Ectodermal cell (in vitro differentiated cells): ENCODE measurements at regions not wholly inside any gene's neighbourhood (a gene's known extent, or its start where the extent isn't known, plus 50 kb on each side); places are given as distances from the start of the nearest gene placed in this dataset.

Source experiments
- H3K27ac ChIP-seq: 2 replicates; pipeline ENCODE4 v1.7.0; 2013; ENCODE audit warnings: mild to moderate bottlenecking, low read depth, low read length; ENCODE audit not compliant: insufficient read depth, poor library complexity, severe bottlenecking
- H3K27me3 ChIP-seq: 2 replicates; pipeline ENCODE4 v1.7.0; 2013; ENCODE audit warnings: mild to moderate bottlenecking, low read length; ENCODE audit not compliant: insufficient read depth, control insufficient read depth, poor library complexity, severe bottlenecking
- H3K36me3 ChIP-seq: one replicate; pipeline ENCODE4 v1.7.0; 2013; ENCODE audit warnings: low read length; ENCODE audit not compliant: control insufficient read depth, insufficient read depth
- H3K4me1 ChIP-seq: one replicate; pipeline ENCODE4 v1.7.0; 2013; ENCODE audit warnings: low read length; ENCODE audit not compliant: control insufficient read depth, insufficient read depth
- H3K4me3 ChIP-seq: 2 replicates; pipeline ENCODE4 v1.7.0; 2013; ENCODE audit warnings: low read depth, low read length, control low read depth; ENCODE audit not compliant: insufficient read depth
- H3K9me3 ChIP-seq: 2 replicates; pipeline ENCODE4 v1.7.0; 2013; ENCODE audit warnings: mild to moderate bottlenecking, low read length, moderate library complexity; ENCODE audit not compliant: control insufficient read depth
- WGBS, 2 experiments: methylation state at CpG; one replicate each; pipeline ENCODE4 v1.1.7; 2013; ENCODE audit warnings: missing lambda C conversion rate in 2 of 2; 5-methylcytosine and 5-hydroxymethylcytosine counted together

- Histone ChIP-seq H3K27me3 (no peaks in the 10 kb centered on the region), H3K4me1 (no peaks in the 10 kb centered on the region), H3K4me3 (no peak overlapping the region), H3K27ac (no peak overlapping the region), H3K9me3 (no peaks in the 10 kb centered on the region), H3K36me3 (no peaks in the 10 kb centered on the region)
- 100% methylated on average over 1 to 2 of the region's 2 CpGs for WGBS, 2 experiments
Observed at GRCh38 chr1:193524616-193525015, 338.2 kb upstream of the B3GALT2 start.

- Histone ChIP-seq H3K27me3 (no peaks in the 10 kb centered on the region), H3K27ac (no peak overlapping the region), H3K9me3 (no peaks in the 10 kb centered on the region), H3K4me3 (no peak overlapping the region), H3K36me3 (no peaks in the 10 kb centered on the region), H3K4me1 (no peaks in the 10 kb centered on the region)
- 92 to 96% methylated on average over 2 of the region's 2 CpGs for WGBS, 2 experiments
Observed at GRCh38 chr1:193524021-193524420, 337.6 kb upstream of the B3GALT2 start.

- 92 to 97% methylated on average over 3 of the region's 3 CpGs for WGBS, 2 experiments
- Histone ChIP-seq H3K4me1 (no peaks in the 10 kb centered on the region), H3K27me3 (no peaks in the 10 kb centered on the region), H3K9me3 (no peaks in the 10 kb centered on the region), H3K4me3 (no peak overlapping the region), H3K27ac (no peak overlapping the region), H3K36me3 (no peaks in the 10 kb centered on the region)
Observed at GRCh38 chr1:193520472-193520871, 334.1 kb upstream of the B3GALT2 start.

GRCh38 chr1:193519922-193520321 is 333.5 kb upstream of the B3GALT2 start:
- H3K27me3 ChIP-seq: no peaks in the 10 kb centered on the region
- H3K27ac ChIP-seq: no peak overlapping the region
- H3K4me3 ChIP-seq: no peak overlapping the region
- no peaks in the 10 kb centered on the region for H3K9me3 ChIP-seq
- 93% methylated on average over 5 of the region's 5 CpGs for whole genome bisulfite sequencing, 2 experiments
- no peaks in the 10 kb centered on the region for H3K36me3 ChIP-seq
- H3K4me1 ChIP-seq: no peaks in the 10 kb centered on the region

- Histone ChIP-seq H3K4me3 (no peak overlapping the region), H3K36me3 (no peaks in the 10 kb centered on the region), H3K27ac (no peak overlapping the region), H3K4me1 (no peaks in the 10 kb centered on the region), H3K9me3 (no peaks in the 10 kb centered on the region), H3K27me3 (no peaks in the 10 kb centered on the region)
- WGBS, 2 experiments: 88 to 94% methylated on average over 5 of the region's 5 CpGs
Observed at GRCh38 chr1:193516755-193517388, 330.5 kb upstream of the B3GALT2 start.

GRCh38 chr1:193514397-193514796 is 328.0 kb upstream of the B3GALT2 start:
- Histone ChIP-seq H3K9me3 (no peaks in the 10 kb centered on the region), H3K36me3 (no peaks in the 10 kb centered on the region), H3K4me3 (no peak overlapping the region), H3K27me3 (no peaks in the 10 kb centered on the region), H3K4me1 (no peaks in the 10 kb centered on the region), H3K27ac (no peak overlapping the region)
- WGBS, 2 experiments: 89 to 96% methylated on average over 1 to 2 of the region's 4 CpGs

GRCh38 chr1:193513032-193513431 is 326.6 kb upstream of the B3GALT2 start:
- Histone ChIP-seq H3K4me3 (no peak overlapping the region), H3K27me3 (no peaks in the 10 kb centered on the region), H3K4me1 (no peaks in the 10 kb centered on the region), H3K27ac (no peak overlapping the region), H3K9me3 (no peaks in the 10 kb centered on the region), H3K36me3 (no peaks in the 10 kb centered on the region)
- WGBS, 2 experiments: 96% methylated on average over 2 of the region's 2 CpGs

- Histone ChIP-seq H3K27ac (no peak overlapping the region), H3K36me3 (no peaks in the 10 kb centered on the region), H3K4me1 (no peaks in the 10 kb centered on the region), H3K27me3 (no peaks in the 10 kb centered on the region), H3K4me3 (no peak overlapping the region), H3K9me3 (no peaks in the 10 kb centered on the region)
Observed at GRCh38 chr1:193504920-193505319, 318.5 kb upstream of the B3GALT2 start.

GRCh38 chr1:193498088-193498655 is 311.8 kb upstream of the B3GALT2 start:
- Histone ChIP-seq H3K27ac (no peak overlapping the region), H3K36me3 (no peaks in the 10 kb centered on the region), H3K27me3 (no peaks in the 10 kb centered on the region), H3K4me3 (no peak overlapping the region), H3K4me1 (no peaks in the 10 kb centered on the region), H3K9me3 (no peaks in the 10 kb centered on the region)
- 92 to 96% methylated on average over 7 of the region's 7 CpGs for WGBS, 2 experiments

GRCh38 chr1:193494368-193494767 is 308.0 kb upstream of the B3GALT2 start:
- Histone ChIP-seq H3K9me3 (no peaks in the 10 kb centered on the region), H3K4me1 (no peaks in the 10 kb centered on the region), H3K27me3 (no peaks in the 10 kb centered on the region), H3K4me3 (no peak overlapping the region), H3K27ac (no peak overlapping the region), H3K36me3 (no peaks in the 10 kb centered on the region)
- WGBS, 2 experiments: 47 to 100% methylated on average over 1 to 2 of the region's 2 CpGs

- no peaks in the 10 kb centered on the region for H3K9me3 ChIP-seq
- H3K27me3 ChIP-seq: no peaks in the 10 kb centered on the region
- H3K4me1 ChIP-seq: no peaks in the 10 kb centered on the region
- H3K27ac ChIP-seq: no peak overlapping the region
- no peak overlapping the region for H3K4me3 ChIP-seq
- no peaks in the 10 kb centered on the region for H3K36me3 ChIP-seq
Observed at GRCh38 chr1:193489191-193489590, 302.8 kb upstream of the B3GALT2 start.
